Suprapubic skin (tissue), 4 donors: ENCODE measurements at regions not wholly inside any gene's neighbourhood (a gene's known extent, or its start where the extent isn't known, plus 50 kb on each side); places are given as distances from the start of the nearest gene placed in this dataset.

Experiments
- DNase-seq, 2 donors: peaks; one replicate each; pipeline ENCODE4 v3.0.0-alpha.2; 2019; ENCODE audit warnings: low spot score in 2 of 2
- H3K27ac ChIP-seq: fragments of 200-600 bp; sonication (generic); one replicate; pipeline ENCODE4 v1.5.1; 2019
- H3K27me3 ChIP-seq: fragments of 200-600 bp; sonication (generic); one replicate; pipeline ENCODE4 v1.5.1; 2019
- H3K36me3 ChIP-seq: fragments of 200-600 bp; sonication (generic); one replicate; pipeline ENCODE4 v1.5.1; 2019
- H3K4me1 ChIP-seq: fragments of 200-600 bp; sonication (generic); one replicate; pipeline ENCODE4 v1.5.1; 2019
- H3K4me3 ChIP-seq: fragments of 200-600 bp; sonication (generic); one replicate; pipeline ENCODE4 v1.5.1; 2019; ENCODE audit warnings: mild to moderate bottlenecking
- H3K9me3 ChIP-seq: fragments of 200-600 bp; sonication (generic); one replicate; pipeline ENCODE4 v1.5.1; 2019
- CTCF ChIP-seq, 2 donors: fragments of 200-600 bp in 1 of 2; fragments of 450-650 bp in 1 of 2; sonication (generic) in 1 of 2; IDR thresholded peaks; one replicate each; pipeline ENCODE4 v1.5.1; 2016 to 2019; ENCODE audit warnings: antibody characterized with exemption in 2 of 2, mild to moderate bottlenecking in 1 of 2, moderate library complexity in 1 of 2
- EP300 ChIP-seq: sonication (generic); formaldehyde crosslinking; IDR thresholded peaks from one replicate; pipeline ENCODE4 v1.6.1; 2017; ENCODE audit warnings: antibody characterized with exemption
- POLR2A ChIP-seq, 2 donors: fragments of 450-650 bp; IDR thresholded peaks; one replicate each; pipeline ENCODE4 v1.6.1; 2017; ENCODE audit warnings: antibody characterized with exemption in 2 of 2, mild to moderate bottlenecking in 2 of 2, moderate library complexity in 2 of 2
- POLR2AphosphoS5 ChIP-seq, 3 donors: sonication (generic); formaldehyde crosslinking; IDR thresholded peaks; one replicate each; pipeline ENCODE4 v1.6.1; 2017; ENCODE audit warnings: antibody characterized with exemption in 3 of 3
- WGBS: methylation state at CpG from one replicate; pipeline ENCODE4 v1.1.5; 2018; 5-methylcytosine and 5-hydroxymethylcytosine counted together

GRCh38 chr3:144121661-144122060, 150.0 kb downstream of the DIPK2A start:
- no peaks in the 10 kb centered on the region for H3K9me3 ChIP-seq

GRCh38 chr3:144127014-144127413, 155.4 kb downstream of the DIPK2A start:
- H3K27me3 ChIP-seq, result no peaks in the 10 kb centered on the region
- H3K27ac ChIP-seq, result peak overlapping the region; percentile 88
- WGBS, result 59% methylated on average over 3 of the region's 3 CpGs
- no peaks in the 10 kb centered on the region for H3K9me3 ChIP-seq
- H3K36me3 ChIP-seq, result no peaks in the 10 kb centered on the region
- no peak for DNase-seq
- H3K4me3 ChIP-seq, result no peak overlapping the region
- TF ChIP-seq POLR2A (IDR thresholded peaks at IDR 0.05) (no peak), CTCF (IDR thresholded peaks at IDR 0.05) (no peak), POLR2AphosphoS5 (IDR thresholded peaks at IDR 0.05) (no peak), EP300 (no peak)
- H3K4me1 ChIP-seq, result peaks cover 26% of the 10 kb centered on the region

More at GRCh38 chr3:144121661-144122060, 150.0 kb downstream of the DIPK2A start:
- H3K27me3 ChIP-seq, result no peaks in the 10 kb centered on the region
- TF ChIP-seq POLR2A (IDR thresholded peaks at IDR 0.05) (no peak), CTCF (IDR thresholded peaks at IDR 0.05) (no peak), POLR2AphosphoS5 (IDR thresholded peaks at IDR 0.05) (no peak), EP300 (no peak)
- peaks cover 6% of the 10 kb centered on the region for H3K4me1 ChIP-seq
- H3K36me3 ChIP-seq, result no peaks in the 10 kb centered on the region
- no peak overlapping the region for H3K4me3 ChIP-seq
- no peak overlapping the region for H3K27ac ChIP-seq
- no peak for DNase-seq

- WGBS, result 62% methylated on average over 2 of the region's 2 CpGs
- H3K9me3 ChIP-seq, result no peaks in the 10 kb centered on the region
- peak overlapping the region; percentile 88 for H3K27ac ChIP-seq
- no peak for DNase-seq
- no peaks in the 10 kb centered on the region for H3K27me3 ChIP-seq
- no peak for TF ChIP-seq EP300
- no peak for TF ChIP-seq CTCF (IDR thresholded peaks at IDR 0.05)
- peaks cover 26% of the 10 kb centered on the region for H3K4me1 ChIP-seq
- H3K36me3 ChIP-seq, result no peaks in the 10 kb centered on the region
- peak overlapping the region; percentile 11 for H3K4me3 ChIP-seq
These were observed 156.1 kb downstream of the DIPK2A start for GRCh38 chr3:144127700-144128099.

GRCh38 chr3:144128108-144128892, 156.7 kb downstream of the DIPK2A start:
- TF ChIP-seq POLR2AphosphoS5 (IDR thresholded peaks at IDR 0.05) (no peak), POLR2A (IDR thresholded peaks at IDR 0.05) (no peak), CTCF (IDR thresholded peaks at IDR 0.05) (no peak), EP300 (no peak)
- 54% methylated on average over 6 of the region's 6 CpGs for whole genome bisulfite sequencing
- Histone ChIP-seq H3K4me1 (peaks cover 23% of the 10 kb centered on the region), H3K36me3 (no peaks in the 10 kb centered on the region), H3K27ac (peak overlapping the region; percentile 88), H3K4me3 (peak overlapping the region; percentile 11), H3K27me3 (no peaks in the 10 kb centered on the region), H3K9me3 (no peaks in the 10 kb centered on the region)
- no peak for DNase-seq

- TF ChIP-seq EP300 (no peak), POLR2A (IDR thresholded peaks at IDR 0.05) (no peak), CTCF (IDR thresholded peaks at IDR 0.05) (no peak), POLR2AphosphoS5 (IDR thresholded peaks at IDR 0.05) (no peak)
- no peak for DNase-seq
- H3K27me3 ChIP-seq, result no peaks in the 10 kb centered on the region
- no peaks in the 10 kb centered on the region for H3K9me3 ChIP-seq
- H3K4me1 ChIP-seq, result peaks cover 22% of the 10 kb centered on the region
- H3K4me3 ChIP-seq, result no peak overlapping the region
- H3K27ac ChIP-seq, result no peak overlapping the region
- H3K36me3 ChIP-seq, result no peaks in the 10 kb centered on the region
- 74% methylated on average over 6 of the region's 6 CpGs for WGBS
These were observed 158.1 kb downstream of the DIPK2A start for GRCh38 chr3:144129536-144130214.
